HG03095 (cell line): ENCODE measurements at regions not wholly inside any gene's neighbourhood (a gene's known extent, or its start where the extent isn't known, plus 50 kb on each side); places are given as distances from the start of the nearest gene placed in this dataset.

Experiments used
- ATAC-seq: cut with Tn5 transposase; IDR thresholded peaks from one replicate; pipeline ENCODE4 v1.9.1; 2021; ENCODE audit warnings: moderate library complexity; ENCODE audit not compliant: unreplicated experiment

- no peak for ATAC-seq
Measured at GRCh38 chr10:4590807-4591206, 235.2 kb upstream of the AKR1E2 start.

- no peak for ATAC-seq
Measured at GRCh38 chr10:4588824-4589223, 237.2 kb upstream of the AKR1E2 start.

GRCh38 chr10:4587466-4587865, 238.5 kb upstream of the AKR1E2 start:
- no peak for ATAC-seq

- no peak for ATAC-seq
Measured at GRCh38 chr10:4586776-4587175, 239.2 kb upstream of the AKR1E2 start.

- no peak for ATAC-seq
Measured at GRCh38 chr10:4581929-4582328, 244.1 kb upstream of the AKR1E2 start.

GRCh38 chr10:4579844-4580243, 246.2 kb upstream of the AKR1E2 start:
- no peak for ATAC-seq

GRCh38 chr10:4576206-4576605, 249.8 kb upstream of the AKR1E2 start:
- no peak for ATAC-seq

GRCh38 chr10:4569151-4569550, 256.9 kb upstream of the AKR1E2 start:
- ATAC-seq = no peak

GRCh38 chr10:4568731-4569130, 257.3 kb upstream of the AKR1E2 start:
- ATAC-seq = no peak

- no peak for ATAC-seq
Measured at GRCh38 chr10:4568086-4568485, 257.9 kb upstream of the AKR1E2 start.

GRCh38 chr10:4567637-4568036, 258.4 kb upstream of the AKR1E2 start:
- ATAC-seq = no peak

- no peak for ATAC-seq
Measured at GRCh38 chr10:4566011-4566410, 260.0 kb upstream of the AKR1E2 start.

- ATAC-seq = no peak
Measured at GRCh38 chr10:4561296-4561695, 264.7 kb upstream of the AKR1E2 start.

GRCh38 chr10:4557469-4557868, 268.5 kb upstream of the AKR1E2 start:
- no peak for ATAC-seq

GRCh38 chr10:4556527-4556926, 269.5 kb upstream of the AKR1E2 start:
- ATAC-seq = no peak

- ATAC-seq = no peak
Measured at GRCh38 chr10:4555920-4556319, 270.1 kb upstream of the AKR1E2 start.

- ATAC-seq = no peak
Measured at GRCh38 chr10:4549139-4549653, 276.8 kb upstream of the AKR1E2 start.

GRCh38 chr10:4546931-4547330, 279.1 kb upstream of the AKR1E2 start:
- no peak for ATAC-seq

- ATAC-seq = no peak
Measured at GRCh38 chr10:4546500-4546899, 279.5 kb upstream of the AKR1E2 start.

GRCh38 chr10:4545062-4545461, 280.9 kb upstream of the AKR1E2 start:
- no peak for ATAC-seq

GRCh38 chr10:4543938-4544533, 282.0 kb upstream of the AKR1E2 start:
- no peak for ATAC-seq

- no peak for ATAC-seq
Measured at GRCh38 chr10:4541292-4541691, 284.7 kb upstream of the AKR1E2 start.

- no peak for ATAC-seq
Measured at GRCh38 chr10:4538016-4538415, 288.0 kb upstream of the AKR1E2 start.
